DMS79 treated with DMSO at 0.1 percent for 48 hours (cell line): ENCODE measurements at regions not wholly inside any gene's neighbourhood (a gene's known extent, or its start where the extent isn't known, plus 50 kb on each side); places are given as distances from the start of the nearest gene placed in this dataset.

Experiments
- DNase-seq: peaks from one replicate; lab custom pipeline; 2025; lab: John Stamatoyannopoulos, UW

DNA sequence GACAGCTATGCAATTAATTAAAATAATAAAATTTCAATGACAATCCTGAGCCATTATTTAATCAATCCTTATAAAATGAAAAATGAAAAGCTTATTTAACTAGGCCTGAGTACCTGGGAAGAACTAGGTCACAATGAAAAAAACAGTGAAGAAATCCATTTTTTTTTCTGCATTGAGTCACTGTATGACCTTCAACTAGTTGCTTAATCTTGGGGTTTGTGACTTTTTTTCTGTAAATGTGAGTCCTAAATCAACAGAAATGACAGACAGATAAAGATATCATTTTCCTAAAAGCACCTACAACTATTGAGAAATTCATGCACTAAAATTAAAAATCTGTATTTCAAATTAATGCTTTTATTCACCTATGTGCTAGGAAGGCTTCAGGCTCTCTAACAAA, 96.8 kb downstream of the TMEM26 start:
- DNase-seq = no peak

DNA sequence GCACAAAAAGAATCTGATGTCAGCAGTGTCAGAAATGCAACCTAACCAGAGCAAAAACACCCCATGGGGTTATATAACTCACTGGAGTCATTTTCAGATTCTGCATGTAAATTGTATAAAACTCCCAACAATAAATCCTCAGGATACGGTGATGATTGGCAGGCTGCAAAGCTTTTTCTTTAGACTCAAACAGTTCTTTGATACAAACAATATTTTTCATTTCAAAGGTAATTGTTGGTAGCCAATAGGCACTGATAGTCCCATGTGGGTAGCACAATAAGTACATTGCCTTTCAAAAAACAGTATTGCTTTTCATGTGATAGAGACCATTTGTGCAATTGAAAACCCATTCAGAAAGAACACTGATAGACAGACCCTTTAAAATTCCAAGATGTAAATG, 98.0 kb downstream of the TMEM26 start:
- no peak for DNase-seq

DNA sequence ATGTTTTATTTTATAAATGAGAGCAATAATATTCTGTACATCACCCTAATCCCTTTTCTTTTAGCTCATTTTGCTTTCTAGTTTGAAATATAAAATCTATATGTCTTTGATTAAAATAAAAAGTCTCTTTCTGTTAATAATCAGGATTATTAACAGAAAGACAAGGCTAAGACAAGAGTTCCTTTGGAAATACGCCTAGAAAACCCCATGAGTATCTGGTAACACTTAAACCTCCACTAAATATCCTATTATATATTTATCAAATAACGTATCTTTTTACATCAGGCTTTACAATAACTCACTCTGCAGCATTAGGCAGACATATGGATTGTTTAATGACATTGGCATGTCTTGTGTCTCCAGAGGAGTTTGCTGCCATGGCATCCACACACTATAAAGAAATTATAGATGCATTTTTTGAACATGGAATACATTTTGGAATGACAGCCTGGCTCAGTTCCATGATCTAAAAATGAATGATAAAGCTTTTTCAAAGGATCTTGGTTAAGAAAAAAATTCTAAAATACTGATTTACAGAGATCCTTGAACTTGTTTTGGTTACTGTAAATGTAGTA, 98.7 kb downstream of the TMEM26 start:
- DNase-seq = no peak

DNA sequence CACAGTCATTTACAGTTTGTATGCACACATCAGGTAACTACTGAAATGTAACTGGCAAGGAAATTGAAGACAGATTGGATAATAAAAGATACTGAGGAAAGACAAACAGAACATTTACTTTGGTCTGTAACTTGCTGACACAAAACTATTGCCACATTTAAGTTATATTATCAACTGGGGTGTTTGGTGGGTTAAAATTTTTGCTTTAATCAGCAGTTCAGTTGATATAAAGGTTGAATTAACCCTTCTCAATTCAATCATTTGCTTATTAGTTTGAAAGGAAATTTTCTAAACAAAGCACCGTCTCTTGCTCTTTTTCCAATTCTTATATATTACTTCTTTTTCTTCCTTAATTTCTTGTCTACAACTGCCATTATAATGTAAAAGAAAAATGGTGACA, 102.4 kb downstream of the TMEM26 start:
- DNase-seq = no peak

DNA sequence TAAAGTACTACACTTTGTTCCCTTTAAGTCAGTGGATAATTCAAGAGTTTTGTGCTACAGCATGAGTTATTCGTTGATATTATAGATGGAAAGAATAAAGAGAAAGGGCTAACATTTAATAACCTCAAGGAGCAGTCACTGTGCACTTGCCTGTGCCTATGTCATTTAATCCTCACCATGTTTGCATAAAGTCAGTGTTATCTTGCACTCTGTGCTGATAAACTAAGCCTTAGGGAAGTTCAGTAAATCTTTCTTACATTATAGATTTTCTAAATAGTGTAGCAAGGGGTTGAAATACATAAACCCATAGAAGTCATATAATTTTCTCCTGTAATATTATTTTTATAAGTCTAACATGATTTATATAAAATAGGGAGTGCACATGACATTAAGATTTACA, 103.1 kb downstream of the TMEM26 start:
- no peak for DNase-seq

DNA sequence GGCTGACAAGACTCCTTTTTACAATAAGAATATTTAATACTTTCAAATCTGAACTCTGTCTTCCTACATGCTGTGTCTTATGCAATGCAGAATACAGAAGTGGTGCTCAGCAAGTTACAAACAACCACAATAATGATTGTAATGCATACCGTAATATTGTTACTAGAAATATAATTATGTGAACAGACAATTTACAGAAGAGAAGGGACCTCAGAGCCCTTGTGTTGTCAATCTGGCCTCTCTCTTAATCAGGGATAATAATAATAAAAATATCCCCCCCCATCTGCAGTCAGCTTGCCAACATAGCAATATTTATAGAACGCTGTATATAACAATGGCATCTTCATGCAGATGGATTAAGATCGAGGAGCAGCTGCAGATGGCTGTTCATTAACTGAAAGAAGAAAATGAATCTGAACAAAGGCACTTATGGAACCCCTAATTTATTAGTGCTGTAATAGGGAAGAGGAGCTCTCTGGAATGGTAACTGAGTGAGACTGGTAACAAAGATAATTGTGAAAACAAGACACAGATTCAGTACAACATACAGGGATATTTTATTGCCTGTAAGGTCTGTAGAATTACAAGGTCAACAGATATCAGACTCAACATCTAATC, 106.3 kb downstream of the TMEM26 start:
- DNase-seq = no peak

DNA sequence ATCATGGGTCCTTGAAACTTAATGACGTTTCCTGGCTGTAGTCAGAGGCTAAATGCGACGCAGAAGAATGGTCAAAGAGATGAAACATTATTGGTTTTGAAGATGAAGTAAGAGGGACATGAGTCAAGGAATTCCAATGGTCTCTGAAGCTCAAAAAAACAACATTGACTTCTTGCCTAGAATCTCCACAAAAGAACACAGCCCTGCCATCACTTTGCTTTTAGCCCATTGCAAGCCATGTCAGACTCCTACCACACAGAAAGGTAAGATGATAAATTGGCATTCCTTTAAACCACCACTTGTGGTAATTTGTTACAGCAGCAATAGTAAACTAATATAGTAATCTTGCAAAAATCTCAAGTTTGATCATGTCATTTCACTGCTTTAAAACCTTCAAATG, 109.4 kb downstream of the TMEM26 start:
- DNase-seq = no peak

DNA sequence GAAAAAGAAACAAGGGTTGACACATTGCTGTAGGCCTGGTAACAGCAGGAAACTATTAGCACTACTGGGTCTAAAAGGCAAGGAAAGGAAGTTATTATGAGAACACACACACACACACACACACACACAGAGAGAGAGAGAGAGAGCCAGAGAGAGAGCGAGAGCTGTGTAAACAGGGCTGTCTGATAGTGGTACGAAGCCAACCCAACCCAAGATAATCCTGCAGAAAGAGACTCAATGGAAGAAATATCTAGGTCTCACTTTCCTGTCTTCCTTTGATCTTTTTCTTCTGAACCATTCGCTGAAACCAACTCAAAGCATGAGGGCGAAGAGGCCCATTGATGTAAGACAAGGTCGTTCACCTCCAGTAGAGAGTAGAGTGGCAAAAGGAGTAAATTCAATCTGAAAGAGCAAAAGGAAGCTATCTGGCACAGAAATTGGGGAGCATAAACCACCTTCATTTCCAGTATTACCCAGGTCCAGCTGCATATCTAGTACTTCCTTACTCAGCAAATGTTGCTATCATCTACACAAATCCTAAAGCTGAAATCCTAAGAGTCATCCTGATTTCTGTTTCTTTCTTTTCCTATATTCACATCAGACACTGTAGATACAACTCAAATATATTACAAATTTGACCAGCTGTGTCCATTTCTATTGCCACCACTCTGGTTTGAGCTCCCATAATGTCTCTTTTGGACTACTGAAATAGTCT, 110.2 kb downstream of the TMEM26 start:
- DNase-seq = no peak

DNA sequence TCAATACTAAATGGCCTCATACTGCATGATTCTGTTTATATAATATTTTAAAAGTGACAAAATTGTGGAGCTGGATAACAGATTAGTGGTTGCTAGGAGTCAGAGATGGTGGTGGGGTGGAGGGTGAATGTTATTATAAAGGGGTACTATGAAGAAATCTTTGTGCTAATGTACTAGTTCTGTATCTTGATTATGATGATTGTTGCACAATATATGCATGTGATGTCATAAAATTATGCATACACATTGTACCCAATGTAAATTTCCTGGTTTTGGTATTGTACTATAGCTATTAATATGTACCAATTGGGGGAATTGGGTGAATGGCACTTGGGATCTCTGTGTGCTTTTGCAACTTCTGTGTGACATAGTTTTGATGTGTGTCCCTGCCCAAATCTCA, 112.2 kb downstream of the TMEM26 start:
- no peak for DNase-seq

DNA sequence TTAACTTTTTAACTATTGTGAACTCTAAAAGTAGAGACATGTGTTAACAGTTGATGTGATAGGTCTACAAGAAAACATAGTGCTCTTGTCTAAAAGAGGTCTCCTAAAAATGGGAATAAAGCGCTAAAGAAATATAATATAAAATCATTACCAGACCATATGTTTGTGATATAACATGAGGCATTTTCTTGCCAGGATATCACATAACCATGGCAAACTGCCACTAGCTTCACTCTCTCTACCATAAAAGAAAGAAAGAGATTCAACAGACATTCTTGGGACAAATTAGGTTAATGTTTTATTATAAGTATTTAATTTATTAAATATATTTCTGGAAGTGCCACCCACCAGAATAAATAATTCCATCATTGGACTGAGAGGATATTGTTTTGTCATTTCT, 115.0 kb downstream of the TMEM26 start:
- DNase-seq = no peak

DNA sequence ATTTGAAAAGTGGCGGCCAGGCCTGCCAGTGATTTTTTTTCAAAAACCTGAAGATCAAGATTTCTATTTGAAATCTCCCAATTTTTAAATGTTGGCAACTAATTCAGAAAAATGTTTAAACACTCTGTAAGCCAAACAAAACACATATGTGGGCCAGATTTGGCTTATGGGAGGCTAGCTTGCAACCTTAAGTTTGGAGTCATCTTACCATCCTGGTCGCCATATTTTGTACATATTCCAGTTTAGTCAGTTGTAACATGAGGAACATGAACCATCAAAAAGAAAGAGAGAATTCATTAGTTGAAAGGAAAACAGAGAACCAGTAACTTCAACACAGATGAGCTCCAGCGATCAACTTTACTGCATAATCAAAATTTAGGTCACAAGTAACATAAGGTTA, 115.4 kb downstream of the TMEM26 start:
- no peak for DNase-seq

DNA sequence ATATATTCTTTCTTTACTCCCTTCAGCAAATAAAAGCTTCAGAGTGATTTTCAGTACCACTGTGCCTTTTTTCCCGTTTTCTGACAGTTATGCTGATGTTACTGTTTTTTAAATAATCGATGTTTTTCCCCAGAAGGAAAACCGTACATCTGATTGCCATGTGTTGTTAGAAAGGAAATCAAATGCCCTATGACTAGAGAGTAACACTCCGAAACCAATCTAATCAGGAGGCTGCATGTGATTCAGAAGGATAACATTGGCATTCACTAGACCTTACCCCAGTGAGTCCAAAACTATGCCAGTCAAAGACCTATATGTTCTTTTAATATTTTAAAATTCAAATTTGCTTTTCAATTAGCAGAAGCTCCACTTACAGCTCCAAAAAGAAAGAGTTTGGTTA, 116.3 kb downstream of the TMEM26 start:
- no peak for DNase-seq

DNA sequence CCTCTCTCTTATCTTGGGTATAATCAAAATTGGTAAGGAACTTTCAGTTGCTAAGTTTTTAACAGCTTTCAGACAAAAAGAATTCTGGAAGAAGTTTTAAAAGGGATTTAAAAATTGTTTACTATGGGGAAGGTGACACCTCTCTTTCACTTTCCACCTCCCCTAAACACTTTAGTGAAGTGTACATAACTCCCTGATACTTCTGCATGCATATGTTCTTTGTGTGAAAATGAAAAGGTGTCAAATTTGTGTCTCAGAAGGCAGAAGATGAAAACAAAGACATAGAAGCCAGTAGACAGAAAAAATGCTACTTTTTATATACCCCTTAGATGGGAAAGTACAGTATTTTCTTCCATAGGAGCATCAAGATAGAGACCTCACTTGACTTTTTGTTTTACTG, 117.8 kb downstream of the TMEM26 start:
- DNase-seq = no peak

DNA sequence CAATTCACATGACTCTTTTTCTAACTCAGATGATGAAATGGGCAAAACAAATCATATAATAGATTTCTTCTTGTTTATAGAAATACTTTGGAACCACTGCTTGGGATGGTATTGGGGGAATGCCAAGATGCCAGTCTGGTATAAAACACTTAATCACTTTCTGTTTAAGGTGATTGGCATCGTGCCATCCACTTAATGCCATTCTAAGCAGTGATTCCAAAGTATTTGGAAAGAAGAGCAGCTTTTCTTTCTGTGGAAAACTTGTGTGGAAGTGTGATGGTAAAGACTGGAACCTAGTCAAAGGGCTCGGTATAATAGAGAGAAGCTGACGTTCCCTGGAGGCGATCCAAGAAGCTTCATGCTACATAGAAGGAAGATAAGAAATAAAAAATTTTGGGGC, 120.6 kb downstream of the TMEM26 start:
- DNase-seq = no peak

DNA sequence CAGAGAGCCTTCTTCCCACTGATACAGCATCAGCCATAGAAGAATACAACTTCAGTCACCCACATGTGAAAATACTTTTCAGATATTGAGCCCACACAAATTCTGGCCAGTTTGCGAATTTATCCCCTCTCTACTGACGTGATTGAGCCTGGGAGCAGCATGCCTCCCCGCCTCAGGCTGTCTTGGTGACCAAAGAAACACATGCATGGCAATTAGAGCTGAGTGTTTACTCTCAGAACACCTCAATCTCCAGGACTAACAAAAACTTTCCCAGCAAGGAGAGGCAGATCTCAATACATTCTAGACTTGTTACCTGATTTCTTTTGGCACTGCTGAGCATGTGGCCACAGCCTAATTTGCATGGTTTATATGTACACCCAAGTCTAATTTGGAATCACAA, 122.5 kb downstream of the TMEM26 start:
- no peak for DNase-seq

DNA sequence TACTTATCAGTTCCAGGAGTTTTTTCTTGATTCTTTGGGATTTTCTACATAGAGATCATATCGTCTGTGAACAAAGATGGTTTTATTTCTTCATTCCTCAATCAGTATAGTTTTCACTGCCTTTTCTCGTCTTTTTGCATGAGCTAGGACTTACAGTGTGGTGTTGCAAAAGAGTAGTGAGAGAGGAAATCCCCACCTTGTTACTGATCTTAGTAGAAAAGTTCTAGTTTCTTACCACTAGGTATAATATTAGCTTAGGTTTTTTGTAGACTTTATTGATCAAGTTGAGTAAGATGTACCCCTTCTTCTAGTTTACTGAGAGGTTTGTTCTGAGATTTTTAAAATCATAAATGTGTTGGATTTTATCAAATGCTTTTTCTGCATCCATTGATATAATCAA, 123.3 kb downstream of the TMEM26 start:
- no peak for DNase-seq

DNA sequence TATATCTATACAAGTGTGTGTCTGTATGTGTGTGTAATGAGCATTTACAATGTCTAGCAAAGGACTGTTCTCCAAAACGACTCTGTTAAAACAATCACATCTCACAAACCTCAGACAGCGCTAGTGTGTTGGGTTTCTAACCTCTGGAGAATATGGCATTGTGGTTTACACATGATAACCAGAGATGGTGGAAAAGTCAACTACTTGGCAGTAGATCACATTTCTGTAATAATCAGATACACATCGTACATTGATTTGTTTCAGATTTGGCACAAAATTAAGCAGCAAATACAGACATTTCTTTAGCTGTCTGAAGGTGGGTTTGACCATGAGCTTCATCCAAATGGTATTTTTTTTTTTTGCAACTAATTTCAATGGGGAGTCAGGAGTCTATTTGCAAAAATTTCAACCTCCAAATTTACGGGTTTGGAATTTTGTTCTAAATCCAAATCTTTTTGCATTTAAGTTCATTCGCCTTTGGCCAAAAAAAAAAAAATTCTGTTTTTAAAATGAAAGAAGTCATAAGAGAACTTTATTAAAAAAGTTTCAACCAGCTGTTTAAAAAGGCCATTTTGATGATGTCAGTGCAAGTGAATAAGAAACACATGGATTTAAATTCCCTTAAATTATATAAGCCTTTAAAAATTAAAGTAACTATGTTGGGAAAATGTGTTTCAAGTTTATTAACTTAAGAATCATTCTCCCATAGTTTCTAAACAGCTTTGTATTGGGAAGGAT, 127.8 kb downstream of the TMEM26 start:
- DNase-seq = no peak

DNA sequence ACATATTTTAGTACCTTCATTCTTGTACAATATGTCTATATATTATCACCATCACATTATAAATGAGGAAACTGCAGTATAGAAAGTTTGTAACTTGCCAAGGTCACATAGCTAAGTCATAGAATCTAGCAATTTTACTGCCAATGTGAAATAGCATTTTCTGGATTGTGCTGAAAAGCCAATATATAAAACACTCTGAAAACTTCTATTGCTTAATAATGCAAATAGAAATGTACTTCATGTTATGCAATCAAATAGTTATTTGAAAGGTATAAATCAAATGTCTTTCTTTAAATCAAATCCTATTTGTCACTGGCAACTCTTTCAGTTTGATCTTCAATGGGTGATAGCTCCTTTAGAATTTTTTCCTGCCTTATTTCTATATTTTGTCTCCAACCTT, 129.5 kb downstream of the TMEM26 start:
- no peak for DNase-seq

DNA sequence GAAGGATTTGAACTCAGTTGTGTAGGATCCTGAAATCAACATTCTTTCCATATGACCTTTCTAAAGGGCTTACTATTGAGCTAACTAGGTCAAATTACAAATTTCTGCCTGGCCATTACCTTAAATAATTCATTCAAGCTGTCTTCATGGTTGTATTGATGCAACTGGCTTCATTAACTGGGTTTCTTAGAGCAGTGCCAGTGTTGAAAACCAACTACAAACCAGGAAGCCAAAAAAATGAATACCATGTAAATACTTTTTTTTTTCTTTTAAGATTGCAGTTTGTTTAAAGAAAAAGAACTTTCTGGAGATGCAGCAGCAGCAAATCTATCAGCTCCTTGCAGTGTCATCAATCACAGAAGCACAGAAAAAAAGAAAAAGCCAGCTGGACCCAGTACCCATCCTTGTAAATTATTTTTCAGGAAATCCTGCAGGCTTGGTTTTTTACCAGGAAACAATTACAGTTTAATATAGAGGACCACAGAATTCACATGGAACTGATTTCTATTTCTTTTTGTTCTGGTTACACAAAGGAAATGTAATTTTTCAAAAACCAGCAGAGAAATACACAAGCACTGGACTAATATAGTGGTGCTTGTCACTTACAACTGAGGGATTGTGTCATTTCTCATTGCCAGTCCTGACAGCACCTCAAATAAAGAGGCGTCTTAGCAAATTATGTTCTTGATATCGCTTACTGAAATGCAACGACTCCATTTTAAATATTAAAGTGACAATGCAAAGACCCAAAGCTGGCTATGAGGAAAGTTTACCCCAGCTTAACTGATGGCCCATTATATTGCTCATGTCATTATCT, 131.9 kb downstream of the TMEM26 start:
- DNase-seq = no peak

DNA sequence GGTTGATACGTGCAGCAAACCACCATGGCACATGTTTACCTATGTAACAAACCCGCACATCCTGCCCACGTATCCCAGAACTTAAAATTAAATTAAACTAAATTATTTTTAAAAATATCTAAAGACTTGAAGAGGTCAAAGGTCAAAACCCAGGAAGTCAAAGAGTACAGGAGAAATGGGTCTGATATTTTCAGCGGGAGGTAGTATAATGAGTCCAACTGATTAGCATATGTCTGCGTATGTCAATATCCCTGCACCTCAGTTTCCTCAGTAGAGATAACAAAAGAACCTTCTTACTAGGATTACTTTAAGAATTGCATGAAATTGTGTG, 133.0 kb downstream of the TMEM26 start:
- no peak for DNase-seq

DNA sequence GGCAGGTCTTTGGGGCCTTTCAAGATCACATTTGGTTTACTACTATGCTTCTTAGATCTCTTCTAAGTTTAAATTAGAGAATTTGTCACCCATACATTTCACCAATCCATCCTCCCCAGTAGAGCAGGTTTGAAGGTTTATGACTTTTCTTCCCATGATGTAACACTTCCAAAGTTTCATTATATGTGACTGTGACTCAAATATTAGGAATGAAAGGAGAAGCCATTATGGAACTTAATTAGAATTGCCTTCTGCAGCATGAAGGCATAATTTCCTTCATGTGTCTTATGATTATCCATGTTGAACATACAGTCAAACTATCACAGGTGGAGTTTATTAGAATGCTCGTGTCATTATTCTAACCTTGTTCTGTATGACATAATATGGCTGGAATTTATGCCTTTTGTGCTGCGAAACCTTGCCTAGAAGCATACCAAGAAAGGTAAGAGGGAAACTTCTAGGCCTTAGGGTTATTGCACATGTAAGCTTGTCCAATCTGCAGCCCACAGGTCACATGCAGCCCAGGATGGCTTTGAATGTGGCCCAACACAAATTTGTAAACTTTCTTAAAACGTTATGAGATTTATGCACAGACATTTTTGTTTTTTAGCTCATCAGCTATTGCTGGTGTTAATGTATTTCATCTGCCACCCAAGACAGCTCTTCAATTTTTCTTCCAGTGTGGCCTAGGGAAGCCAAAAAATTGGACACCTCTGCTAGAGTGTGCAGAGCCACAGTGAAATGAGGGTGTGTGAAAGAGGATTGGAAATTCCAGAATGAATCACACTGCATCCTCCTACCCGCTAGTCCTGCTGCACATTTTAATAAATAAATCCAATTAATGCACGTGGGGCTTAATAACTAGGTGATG, 133.6 kb downstream of the TMEM26 start:
- DNase-seq = no peak
